HL-60 (cell line): ENCODE measurements at regions not wholly inside any gene's neighbourhood (a gene's known extent, or its start where the extent isn't known, plus 50 kb on each side); places are given as distances from the start of the nearest gene placed in this dataset.

Experiments
- CTCF ChIP-seq: IDR thresholded peaks from one replicate; pipeline ENCODE4 v1.5.1; 2011; ENCODE audit warnings: low read length, control low read depth, inconsistent platforms; ENCODE audit not compliant: insufficient read depth
- REST ChIP-seq: IDR thresholded peaks from 2 replicates; pipeline ENCODE4 v1.6.1; 2012; ENCODE audit warnings: low read depth; ENCODE audit not compliant: insufficient replicate concordance

- TF ChIP-seq REST (no peak), CTCF (no peak)
These were observed 372.5 kb upstream of the B3GAT1 start for GRCh38 chr11:134784568-134784967.
